Hippocampal formation (tissue), 2 donors: ENCODE measurements at regions not wholly inside any gene's neighbourhood (a gene's known extent, or its start where the extent isn't known, plus 50 kb on each side); places are given as distances from the start of the nearest gene placed in this dataset.
A peak's percentile ranks its signal among the peaks of the same experiment; 100 is the strongest.

ENCODE experiments used
- DNase-seq, 2 donors: peaks; one replicate each; lab custom pipeline; 2025; lab: John Stamatoyannopoulos, UW

DNA sequence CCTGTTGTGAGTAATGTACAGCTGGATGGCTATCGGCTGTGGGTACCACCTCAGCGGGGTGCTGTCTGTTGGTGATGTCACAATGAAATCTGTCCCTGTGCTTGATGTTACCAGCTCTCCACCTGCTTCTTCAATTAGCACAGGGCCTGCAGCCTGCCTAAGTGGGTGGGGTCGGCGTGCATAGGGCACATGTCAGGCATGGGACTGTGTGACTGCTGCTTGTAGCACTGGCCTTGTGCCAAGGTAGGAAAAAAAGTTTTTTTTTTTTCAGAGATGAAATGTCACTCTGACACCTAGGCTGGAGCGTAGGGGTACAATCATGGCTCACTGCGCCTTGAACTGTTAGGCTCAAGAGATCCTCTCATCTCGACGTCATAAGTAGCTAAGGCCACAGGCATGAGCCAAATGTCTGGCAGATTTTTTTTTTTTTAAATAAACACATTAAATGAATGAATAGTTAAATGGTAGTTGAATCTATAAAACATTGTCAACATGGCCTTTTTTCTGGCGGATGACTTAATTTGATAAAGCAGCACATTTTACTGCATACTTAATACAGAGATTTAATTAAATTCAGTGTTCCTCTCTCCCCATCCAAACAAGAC lies 222.5 kb downstream of the NXNL2 start:
- no peak for DNase-seq

DNA sequence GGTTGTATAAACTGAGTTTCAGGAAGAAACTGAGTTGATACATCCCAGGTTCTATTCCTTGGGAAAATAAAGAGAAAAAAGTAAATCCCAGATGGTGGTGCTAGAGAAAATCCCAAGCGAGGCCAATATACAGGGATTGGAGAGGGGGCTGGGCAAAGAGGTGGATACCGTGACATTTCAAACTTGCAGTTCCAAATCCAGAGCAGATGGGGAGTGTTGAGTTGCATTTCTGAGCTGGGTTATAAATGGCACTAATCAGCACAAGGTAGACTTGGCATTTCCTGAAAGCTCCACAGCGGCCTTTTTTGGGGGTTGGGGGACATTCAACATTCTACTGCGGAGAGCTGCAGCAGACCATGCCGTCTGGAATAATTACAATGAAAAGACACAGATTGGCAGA lies 224.4 kb downstream of the NXNL2 start:
- no peak for DNase-seq

DNA sequence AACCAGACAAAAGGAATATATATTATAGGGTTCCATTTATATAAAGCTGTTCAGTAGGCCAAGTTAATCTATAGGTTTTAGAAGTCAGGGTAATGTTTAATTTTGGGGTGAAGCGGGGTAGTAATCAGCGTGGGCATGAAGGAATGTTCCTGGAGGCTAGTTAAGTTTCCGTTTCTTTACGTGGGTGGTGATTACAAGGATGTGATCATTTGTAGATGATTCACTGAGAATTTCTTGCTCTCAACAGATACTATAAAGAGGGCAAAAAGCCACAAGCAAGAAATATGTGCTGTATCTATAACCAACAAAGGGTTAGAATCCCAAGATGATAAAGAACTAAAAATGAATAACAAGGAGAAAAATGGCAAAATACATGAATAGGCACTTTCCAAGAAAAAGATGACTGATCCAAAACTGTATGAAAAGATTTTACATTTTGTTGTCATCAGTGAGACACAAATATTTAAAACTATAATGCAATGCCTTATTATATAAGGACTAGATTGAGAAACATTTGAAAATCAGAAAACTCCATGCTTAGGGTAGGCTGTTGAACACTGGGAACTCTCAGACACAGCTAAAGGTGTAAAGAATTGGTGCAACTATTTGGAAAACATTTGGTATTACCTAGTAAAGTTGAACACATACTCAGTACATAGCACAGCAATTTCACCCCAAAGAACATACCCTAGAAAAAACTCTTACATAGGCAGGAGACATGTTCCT lies 224.3 kb upstream of the S1PR3 start:
- no peak for DNase-seq

DNA sequence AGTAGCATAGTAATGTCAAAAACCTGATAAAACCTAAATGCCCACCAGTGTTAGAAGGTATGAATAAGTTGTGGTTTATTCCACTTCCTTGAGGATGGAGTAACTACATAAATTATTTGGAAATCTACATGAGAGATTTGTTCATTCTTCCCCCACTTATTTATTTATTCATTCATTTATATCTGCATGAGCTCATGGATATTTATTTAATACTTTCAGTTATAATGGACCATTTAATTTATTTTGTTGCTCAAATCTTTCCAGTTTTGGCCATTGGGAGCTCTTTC lies 223.8 kb upstream of the S1PR3 start:
- no peak for DNase-seq

DNA sequence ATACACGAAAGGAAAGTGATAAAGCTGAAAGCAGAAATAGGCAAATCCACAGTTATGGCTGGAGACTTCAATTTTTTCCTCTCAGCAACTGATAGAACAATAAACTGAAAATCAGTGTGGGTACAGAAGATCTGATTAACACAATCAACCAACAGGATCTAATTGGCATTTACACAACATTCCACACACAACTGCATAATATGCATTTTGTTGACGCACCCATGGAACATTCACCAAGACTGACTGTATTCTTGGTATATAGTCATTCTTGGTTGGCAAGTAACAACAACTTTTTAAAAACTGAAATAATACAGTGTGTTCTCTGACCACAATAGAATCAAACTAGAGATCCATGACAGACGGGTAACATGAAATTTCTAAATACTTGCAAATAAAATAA lies 218.7 kb upstream of the S1PR3 start:
- no peak for DNase-seq

DNA sequence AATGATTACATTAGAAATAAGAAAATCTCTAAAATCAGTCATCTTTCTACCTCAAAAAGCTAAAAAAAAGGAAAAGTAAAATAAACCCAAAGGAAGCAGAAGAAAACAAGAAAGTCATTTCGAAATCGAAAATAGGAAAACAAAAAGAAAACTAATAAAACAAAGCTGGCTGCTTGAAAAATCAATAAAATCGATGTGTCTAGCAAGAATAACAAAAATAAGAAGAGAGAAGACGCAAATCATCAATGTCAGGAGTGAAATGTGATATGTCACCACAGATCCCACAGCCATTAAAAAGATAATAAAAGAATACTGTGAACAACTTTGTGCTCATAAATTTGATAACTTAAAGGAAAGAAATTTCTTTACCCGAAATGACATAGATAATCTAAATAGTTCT lies 218.1 kb upstream of the S1PR3 start:
- no peak for DNase-seq

DNA sequence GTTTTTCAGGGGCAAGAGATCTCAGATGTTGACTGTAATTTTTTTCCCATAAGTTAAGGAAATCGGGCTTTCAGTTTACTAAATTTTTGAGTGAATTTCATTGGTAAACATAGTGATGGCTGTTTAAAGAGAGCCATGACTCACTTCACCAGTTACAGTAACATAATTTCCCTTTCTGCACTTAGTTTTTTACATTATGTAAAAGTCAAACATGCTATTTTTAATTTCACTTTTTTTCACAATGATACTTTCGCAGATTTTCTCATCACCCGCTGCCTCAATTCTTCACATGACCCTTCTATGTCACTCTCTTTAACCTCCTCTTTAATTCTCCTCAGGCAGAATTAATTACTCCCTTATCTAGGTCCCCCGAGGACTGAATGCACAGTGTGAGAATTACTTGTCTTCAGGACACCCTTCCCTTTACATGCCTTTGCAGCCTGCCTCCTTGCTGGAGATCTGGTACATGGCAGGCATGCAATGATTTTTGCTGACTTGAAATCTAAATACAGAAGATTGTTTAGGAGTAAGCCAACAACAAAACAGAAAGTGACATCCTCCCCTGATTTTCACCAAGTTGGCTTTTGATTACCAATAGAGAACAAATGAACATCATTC lies 217.5 kb upstream of the S1PR3 start:
- no peak for DNase-seq

DNA sequence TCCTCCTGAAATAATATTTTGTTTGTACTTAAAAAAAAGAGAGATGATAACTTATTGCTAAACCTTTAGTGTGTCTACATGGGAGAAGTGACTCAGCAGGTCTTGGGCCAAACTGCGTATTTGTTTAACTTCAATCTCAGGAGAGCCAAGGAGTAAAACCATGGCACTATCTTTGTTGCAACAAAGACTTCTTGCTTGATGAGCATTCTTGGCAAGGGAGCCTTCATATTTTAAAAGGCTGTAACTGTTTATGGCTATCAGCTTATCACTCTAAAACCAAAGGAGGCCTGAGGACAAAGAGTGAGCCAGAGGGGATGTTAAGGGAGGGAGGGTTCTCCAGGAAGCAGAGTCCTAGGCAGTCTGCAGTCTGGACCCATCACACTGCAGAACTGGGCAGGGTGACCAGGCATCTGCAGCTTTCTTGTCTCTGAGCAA lies 216.2 kb upstream of the S1PR3 start:
- DNase-seq = no peak

DNA sequence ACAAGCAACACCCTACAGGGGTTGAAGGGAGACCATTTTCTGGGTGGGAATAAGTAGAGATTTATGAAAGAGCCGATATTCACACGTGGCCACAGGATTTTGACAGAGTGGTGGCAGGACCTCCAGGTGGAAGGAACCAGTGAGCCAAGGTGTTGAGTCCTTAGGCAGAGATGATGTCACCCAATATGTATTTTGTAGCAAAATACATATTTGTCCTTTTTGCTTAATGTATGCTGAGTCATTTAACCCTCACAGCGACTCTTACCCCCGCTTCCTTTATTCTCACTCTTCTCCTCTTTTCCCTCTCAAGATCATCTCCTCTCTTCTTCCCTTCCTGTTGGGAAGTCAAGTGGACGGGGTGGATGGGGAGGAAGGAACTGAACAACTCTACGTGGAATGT lies 215.7 kb upstream of the S1PR3 start:
- no peak for DNase-seq

DNA sequence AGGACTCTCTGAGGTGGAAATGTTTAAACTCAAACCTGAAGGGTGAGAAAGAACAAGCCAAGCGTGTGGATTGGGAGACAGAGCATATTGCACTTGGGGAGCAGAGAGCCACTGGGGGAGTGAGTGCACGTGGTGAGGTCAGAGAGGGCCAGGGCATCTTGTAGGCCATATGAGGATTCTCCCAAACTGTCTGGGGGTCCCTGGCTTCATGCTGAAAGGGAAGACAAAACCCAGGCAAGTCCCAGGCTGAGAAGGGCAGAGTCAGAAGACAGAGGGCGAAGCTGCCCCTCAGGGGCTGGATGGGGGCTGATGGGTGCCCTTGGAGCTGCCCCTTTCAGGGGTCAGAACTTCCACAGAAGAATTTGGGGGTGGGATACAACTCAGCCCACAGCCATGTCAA lies 215.3 kb upstream of the S1PR3 start:
- DNase-seq = no peak

DNA sequence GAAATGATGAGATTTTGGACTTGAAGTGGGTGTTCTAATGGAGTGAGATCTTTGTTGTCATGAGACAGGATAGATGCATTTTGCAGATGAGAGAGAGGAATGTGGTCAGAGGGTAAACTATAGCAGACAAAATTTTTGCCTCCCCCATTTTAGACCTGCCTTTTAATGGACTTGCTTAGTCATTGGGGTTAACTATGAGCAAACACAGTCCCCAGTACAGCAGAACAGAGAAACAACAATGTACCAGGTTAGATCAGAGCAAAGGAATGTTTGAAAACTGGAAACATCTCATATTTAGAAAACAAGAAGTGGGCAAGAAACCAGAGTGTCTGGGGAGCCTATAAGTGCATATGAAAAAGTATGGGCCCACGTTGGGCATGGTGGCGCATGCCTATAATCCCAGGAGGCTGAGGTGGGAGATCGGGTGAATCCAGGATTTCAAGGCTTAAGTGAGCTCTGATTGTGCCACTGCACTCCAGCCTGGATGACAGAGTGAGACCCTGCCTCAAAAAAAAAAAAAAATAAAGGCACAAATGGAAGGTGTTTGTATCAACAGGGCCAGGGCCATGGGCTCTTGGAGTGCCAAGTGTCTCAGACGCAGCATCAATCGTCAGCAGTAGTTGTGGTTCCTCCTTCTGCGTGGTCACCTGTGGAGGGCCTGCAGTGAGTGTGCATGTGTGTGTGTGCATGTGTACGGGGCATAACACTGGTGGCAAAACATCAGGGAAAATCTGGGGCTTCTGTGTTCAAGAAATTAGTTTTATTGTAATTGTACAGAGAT lies 214.4 kb upstream of the S1PR3 start:
- no peak for DNase-seq

DNA sequence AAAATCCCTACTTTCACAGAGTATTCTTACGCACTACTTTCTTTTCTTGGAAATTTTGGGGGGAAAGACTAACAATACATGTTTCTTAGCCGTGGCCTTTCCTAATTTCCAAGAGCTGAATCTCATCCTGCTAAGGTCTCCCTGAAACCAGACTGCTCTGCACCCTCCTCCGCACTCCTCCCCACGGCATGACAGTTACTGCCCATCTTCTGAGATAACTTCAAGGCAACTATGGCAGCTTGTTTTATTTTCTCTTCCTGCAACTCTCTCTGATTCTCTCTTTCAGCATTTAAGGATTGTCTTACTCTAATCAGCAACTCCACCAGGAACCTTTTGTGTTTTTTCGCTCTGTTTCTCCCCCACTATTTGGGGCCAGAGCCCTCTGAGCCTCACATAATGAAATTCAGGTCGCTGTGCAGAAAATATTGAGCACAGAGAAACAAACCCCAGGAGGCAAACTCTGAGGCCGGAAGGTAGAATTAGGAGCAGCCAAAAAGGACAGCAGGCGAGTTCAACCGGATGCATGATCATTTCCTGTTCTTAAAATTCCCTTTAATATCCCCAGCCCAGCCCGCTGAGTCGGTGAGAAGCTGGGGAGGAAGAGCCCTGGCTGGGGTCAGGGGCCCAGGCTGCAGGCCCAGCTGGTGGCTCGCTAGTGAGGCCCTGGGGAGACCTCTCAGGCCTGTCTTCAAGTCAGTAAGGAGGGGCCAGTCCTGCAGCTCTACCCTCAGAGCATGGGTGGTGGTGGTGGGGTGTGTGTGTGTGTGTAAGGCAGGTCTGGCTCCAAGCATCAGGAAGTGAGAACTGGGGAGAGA lies 213.6 kb upstream of the S1PR3 start:
- no peak for DNase-seq

DNA sequence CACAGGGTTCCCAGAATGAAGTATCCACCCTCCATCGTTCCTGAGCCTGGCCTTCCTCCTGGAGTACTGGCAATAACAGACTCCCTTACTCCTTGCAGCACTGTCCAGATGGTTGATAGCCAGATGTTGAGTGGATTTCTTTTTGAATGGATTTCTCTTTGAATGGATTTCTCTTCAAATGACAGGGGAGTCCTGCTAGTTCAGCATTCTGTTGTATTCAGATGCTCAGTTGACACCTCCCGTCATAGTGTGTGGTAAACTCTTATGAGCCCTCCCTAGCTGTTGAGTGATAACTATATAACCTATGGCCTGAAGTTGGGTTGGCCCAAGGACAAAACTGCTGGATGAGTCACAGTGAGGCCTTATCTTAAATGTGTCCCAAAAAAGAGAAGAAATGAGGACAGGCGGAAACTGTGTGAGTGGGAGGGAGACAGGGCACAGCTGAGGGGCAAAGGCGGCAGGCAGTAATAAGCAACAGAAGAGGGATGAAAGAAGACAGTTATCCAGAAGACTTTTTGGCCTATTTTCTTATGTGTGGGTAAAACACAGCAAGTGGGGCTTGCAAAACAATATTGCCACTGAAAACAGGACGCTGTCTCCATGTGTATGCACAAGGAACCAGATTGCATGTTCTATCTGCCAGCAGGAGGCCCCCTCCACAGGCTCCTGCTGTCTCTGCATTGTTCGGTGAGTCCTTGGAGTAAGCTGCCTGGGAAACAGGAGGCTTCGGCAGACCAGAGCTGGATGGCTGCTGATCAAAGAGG lies 209.5 kb upstream of the S1PR3 start:
- peak in 1 of 2 donors; percentile 3 for DNase-seq

DNA sequence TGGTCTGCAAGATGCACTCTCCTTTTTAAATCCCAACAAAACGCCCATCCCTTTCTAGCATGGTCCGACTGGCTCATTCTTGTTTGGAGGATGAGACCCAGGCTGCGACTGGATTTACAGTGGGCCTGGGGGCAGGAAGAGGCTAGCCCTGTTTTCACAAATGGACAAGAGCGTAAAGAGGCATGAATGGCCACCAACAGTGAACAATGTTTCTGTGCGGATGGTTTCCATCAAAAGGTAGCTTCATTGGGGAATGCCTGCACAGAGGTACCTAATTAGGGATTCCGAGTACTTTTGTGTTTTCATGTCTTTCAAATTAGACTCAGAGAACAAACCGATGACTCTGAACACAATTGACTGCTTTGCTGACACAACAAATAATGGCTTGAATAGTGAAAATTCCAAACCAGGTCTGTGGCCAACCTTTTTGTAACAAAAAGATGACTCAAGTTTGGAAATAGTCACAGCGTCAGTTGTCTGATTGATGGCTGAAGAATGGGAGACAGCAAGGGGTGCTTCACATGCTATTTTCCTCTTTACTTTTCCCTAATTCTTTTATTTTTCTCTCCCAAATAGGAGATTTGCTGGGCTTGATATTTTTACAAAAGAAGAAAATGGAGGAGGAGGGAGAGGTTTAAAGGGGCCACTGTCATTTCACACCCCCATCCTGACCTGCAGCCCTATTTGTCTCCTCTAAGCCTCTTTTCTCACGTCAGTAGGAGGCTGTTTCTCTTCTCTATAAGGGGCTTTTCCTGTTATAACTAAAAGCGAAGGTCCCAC lies 208.1 kb upstream of the S1PR3 start:
- DNase-seq = no peak

DNA sequence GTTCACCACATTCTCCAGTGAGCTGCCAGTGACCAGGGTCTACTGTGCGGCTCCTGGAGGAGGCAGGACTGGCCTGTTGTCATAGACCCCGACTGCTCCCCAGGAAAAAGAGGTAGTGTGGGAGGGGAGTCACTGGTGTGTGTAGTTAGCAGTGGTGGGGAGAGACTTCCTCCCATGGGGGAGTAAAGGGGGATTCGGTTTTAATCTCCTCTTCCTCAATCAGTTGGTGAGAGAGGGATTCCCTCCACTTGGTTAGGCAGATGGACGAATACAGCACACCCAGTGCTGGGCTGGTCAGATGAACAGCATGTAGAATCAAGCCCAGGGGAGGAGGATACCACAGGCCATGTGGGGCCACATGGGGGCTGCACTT lies 207.6 kb upstream of the S1PR3 start:
- DNase-seq = no peak

DNA sequence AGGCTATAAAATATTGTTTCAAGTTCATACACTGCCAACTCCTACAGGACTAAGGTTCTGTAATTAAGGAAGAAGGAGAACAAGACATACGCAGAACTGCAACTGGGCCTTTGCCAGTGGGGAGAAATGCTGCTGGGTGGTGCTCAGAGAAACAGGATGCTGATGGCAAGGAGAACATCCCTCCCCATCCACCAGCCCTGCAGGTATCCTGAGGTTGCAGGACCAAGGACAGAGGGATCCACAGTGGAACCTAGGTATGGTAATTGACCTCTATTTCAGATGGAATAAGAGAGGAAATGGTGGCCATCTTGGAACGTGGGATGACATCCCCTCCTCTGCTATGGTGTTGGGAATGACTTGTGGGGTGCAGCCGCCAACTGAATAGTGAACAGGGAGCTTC lies 206.3 kb upstream of the S1PR3 start:
- no peak for DNase-seq

DNA sequence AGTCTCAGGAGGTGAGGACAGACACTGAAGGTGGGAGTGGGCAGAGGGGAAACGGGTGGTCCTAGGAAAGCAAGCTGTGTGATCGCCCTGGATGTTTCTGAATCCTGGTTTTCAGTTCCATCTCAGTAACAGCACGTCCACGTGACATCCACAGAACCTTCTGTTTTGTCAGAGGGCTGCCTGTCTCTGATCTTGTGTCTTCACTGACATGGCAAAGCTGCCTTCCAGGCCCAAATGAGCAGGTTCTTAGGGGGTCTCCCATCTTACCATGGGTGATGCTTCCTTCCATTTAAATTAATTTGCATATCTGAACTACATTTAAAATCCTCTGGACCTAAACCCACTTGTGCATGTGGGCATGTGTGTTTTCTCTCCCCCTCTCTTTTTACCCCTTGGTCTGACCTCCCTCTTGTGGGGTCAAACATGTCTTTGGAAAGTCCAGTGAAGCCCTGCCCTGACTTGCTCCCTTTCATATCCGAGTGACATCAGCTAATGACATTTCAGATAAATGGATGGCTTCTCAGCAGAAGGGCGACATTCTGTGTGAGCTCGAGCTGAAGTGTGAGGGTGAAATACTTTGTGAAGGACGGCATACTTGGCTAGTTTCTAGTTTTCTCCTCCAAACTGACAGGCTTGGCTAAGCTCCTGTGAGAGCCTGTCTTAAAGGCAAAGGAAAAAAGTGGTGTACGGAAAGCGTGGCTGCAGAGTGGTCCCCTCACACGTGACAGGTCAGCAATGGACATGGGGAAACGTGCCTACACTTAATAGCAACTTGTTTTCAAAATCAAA lies 204.8 kb upstream of the S1PR3 start:
- DNase-seq = no peak

DNA sequence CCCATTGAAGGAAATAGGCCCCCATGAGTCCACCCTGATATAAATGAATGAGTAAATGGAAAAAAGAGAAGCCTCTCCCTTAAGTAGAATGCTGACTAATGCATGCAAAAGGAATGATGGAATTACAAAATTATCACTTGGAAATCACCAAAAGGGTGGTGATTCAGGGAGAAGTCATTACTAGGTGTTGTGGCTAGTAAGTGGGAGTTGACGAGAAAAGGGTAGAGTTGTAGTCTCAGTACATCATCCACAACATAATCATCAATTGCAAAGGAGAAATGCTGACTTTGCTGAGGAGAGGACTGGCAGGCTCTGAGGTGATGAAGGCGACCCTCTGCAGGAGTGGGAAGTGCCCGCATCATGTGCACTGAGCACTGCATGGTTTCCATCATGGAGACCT lies 201.5 kb upstream of the S1PR3 start:
- no peak for DNase-seq

DNA sequence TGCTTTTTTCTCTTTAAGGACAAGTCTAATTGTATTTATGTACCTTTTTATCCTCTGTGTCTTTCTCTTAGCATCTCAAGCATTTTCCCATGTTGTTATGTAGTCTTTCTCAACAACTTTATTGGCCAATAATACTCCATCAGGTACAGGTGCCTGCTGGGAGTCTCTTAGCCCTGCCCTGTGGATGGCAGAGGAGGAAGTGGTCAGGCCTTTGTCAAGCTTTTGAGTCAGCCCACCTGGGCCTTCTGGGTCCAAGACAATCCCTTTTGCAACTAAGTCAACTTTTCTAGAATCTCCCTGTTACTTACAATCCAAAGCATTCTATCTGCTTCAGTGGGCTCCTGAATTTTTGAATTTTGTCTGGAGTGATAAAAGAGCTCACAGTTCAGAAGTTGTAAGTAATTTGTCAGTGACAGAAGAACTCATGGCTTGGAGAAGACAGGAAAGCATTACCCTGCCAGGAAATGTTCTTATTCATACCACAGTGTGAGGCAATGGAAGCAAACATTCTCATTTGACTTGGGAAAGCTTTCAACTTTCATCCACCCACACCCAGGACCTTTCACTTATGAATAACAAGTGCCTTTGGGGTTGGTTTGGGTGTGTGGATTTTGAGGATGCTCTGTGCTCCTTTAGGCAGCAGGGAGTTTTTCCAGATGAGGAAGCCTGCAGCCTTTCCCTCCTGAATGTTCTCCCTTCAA lies 200.0 kb upstream of the S1PR3 start:
- no peak for DNase-seq
